B cell (primary cell): ENCODE measurements at regions not wholly inside any gene's neighbourhood (a gene's known extent, or its start where the extent isn't known, plus 50 kb on each side); places are given as distances from the start of the nearest gene placed in this dataset.

ENCODE experiments used
- EZH2 ChIP-seq: IDR thresholded peaks from 2 replicates; pipeline ENCODE4 v1.6.1; 2012; ENCODE audit warnings: borderline replicate concordance, low read depth, mild to moderate bottlenecking, moderate library complexity, low read length; ENCODE audit not compliant: insufficient read depth, poor library complexity, severe bottlenecking
- TF ChIP-seq, protein P1 (sequence below): fragments of 200-600 bp; IDR thresholded peaks from one replicate; pipeline ENCODE4 v1.8.0; 2022; ENCODE audit warnings: antibody characterized with exemption, mild to moderate bottlenecking

DNA sequence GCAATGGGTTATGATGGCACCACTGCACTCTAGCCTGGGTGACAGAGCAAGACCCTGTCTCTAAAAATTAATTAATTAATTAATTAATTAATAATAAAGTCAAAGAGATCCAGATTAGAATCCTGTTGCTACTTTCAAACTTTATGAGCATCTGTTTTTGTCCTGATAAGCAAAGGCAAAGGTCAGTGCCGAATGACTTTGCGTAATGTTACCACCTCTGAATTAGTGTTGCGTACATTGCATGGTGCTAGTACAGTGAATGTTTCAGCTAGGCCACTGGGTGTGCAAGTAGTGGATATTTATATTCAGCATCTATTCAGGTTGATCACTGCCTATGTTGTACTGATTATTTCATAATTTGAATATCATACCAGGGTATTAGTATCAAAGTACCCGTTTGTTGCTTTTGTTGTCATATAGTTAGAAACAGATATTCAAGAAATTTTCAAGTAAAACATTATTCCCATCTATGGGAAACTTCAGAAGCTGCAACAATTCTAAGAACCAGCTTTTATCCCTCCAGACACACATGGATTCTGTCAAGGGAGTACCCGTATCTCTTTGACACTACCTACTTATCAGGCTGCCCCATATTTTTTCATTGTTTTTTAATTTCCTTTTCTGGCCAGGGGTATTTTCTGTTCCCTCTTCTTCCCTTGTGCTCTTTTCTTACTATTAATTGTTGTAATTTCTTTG lies 127.1 kb upstream of the GRM7 start:
- TF ChIP-seq, protein P1, sequence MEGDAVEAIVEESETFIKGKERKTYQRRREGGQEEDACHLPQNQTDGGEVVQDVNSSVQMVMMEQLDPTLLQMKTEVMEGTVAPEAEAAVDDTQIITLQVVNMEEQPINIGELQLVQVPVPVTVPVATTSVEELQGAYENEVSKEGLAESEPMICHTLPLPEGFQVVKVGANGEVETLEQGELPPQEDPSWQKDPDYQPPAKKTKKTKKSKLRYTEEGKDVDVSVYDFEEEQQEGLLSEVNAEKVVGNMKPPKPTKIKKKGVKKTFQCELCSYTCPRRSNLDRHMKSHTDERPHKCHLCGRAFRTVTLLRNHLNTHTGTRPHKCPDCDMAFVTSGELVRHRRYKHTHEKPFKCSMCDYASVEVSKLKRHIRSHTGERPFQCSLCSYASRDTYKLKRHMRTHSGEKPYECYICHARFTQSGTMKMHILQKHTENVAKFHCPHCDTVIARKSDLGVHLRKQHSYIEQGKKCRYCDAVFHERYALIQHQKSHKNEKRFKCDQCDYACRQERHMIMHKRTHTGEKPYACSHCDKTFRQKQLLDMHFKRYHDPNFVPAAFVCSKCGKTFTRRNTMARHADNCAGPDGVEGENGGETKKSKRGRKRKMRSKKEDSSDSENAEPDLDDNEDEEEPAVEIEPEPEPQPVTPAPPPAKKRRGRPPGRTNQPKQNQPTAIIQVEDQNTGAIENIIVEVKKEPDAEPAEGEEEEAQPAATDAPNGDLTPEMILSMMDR, result no peak
- no peak for TF ChIP-seq EZH2
